Breast epithelium (tissue), 3 donors: ENCODE measurements at regions not wholly inside any gene's neighbourhood (a gene's known extent, or its start where the extent isn't known, plus 50 kb on each side); places are given as distances from the start of the nearest gene placed in this dataset.

Experiments
- CTCF ChIP-seq, 3 donors: fragments of 450-650 bp; IDR thresholded peaks; one replicate each; pipeline ENCODE4 v1.5.1; 2016 to 2017; ENCODE audit warnings: antibody characterized with exemption in 3 of 3, mild to moderate bottlenecking in 3 of 3, moderate library complexity in 3 of 3
- POLR2A ChIP-seq: fragments of 450-650 bp; IDR thresholded peaks from one replicate; pipeline ENCODE4 v1.6.1; 2016; ENCODE audit warnings: antibody characterized with exemption, mild to moderate bottlenecking, moderate library complexity
- POLR2AphosphoS5 ChIP-seq, 3 donors: sonication (generic); formaldehyde crosslinking; IDR thresholded peaks; one replicate each; pipeline ENCODE4 v1.6.1; 2017; ENCODE audit warnings: antibody characterized with exemption in 3 of 3

GRCh38 chrX:149222040-149222439 lies 283.1 kb downstream of the IDS start:
- no peak for TF ChIP-seq CTCF (IDR thresholded peaks at IDR 0.05)
- no peak for TF ChIP-seq POLR2A
- no peak for TF ChIP-seq POLR2AphosphoS5 (IDR thresholded peaks at IDR 0.05)
